ENCODE measurements at regions not wholly inside any gene's neighbourhood (a gene's known extent, or its start where the extent isn't known, plus 50 kb on each side); places are given as distances from the start of the nearest gene placed in this dataset.
"Not testable (repeated sequence)": the region's sequence is repeated elsewhere in the genome, so short reads cannot be mapped to it uniquely, and the experiment has no call there.

- TF ChIP-seq POLR2A (IDR thresholded peaks at IDR 0.05), result not testable (repeated sequence)
- TF ChIP-seq, protein P1, sequence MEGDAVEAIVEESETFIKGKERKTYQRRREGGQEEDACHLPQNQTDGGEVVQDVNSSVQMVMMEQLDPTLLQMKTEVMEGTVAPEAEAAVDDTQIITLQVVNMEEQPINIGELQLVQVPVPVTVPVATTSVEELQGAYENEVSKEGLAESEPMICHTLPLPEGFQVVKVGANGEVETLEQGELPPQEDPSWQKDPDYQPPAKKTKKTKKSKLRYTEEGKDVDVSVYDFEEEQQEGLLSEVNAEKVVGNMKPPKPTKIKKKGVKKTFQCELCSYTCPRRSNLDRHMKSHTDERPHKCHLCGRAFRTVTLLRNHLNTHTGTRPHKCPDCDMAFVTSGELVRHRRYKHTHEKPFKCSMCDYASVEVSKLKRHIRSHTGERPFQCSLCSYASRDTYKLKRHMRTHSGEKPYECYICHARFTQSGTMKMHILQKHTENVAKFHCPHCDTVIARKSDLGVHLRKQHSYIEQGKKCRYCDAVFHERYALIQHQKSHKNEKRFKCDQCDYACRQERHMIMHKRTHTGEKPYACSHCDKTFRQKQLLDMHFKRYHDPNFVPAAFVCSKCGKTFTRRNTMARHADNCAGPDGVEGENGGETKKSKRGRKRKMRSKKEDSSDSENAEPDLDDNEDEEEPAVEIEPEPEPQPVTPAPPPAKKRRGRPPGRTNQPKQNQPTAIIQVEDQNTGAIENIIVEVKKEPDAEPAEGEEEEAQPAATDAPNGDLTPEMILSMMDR (IDR thresholded peaks at IDR 0.05), result not testable (repeated sequence)
Measured at GRCh38 chr3:191662150-191662549, 201.2 kb downstream of the PYDC2 start.

Measured in adrenal gland (tissue), 5 donors.